Tibial nerve (tissue), 4 donors: ENCODE measurements at regions not wholly inside any gene's neighbourhood (a gene's known extent, or its start where the extent isn't known, plus 50 kb on each side); places are given as distances from the start of the nearest gene placed in this dataset.

Source experiments
- DNase-seq, 2 donors: peaks; one replicate each; pipeline ENCODE4 v3.0.0-alpha.2; 2019; ENCODE audit warnings: low spot score in 2 of 2
- H3K27ac ChIP-seq, 4 donors: fragments of 200-600 bp; sonication (generic) in 3 of 4; one replicate each; pipeline ENCODE4 v1.5.1; 2017 to 2019; ENCODE audit warnings: mild to moderate bottlenecking in 1 of 4
- H3K27me3 ChIP-seq, 2 donors: fragments of 200-600 bp; sonication (generic) in 1 of 2; one replicate each; pipeline versions ENCODE4 v1.5.1 to v1.6.0; 2017 to 2019
- H3K36me3 ChIP-seq, 3 donors: fragments of 200-600 bp; sonication (generic); one replicate each; pipeline ENCODE4 v1.5.1; 2018 to 2019
- H3K4me1 ChIP-seq, 4 donors: fragments of 200-600 bp; sonication (generic) in 3 of 4; one replicate each; pipeline ENCODE4 v1.5.1; 2017 to 2019
- H3K4me3 ChIP-seq, 4 donors: fragments of 200-600 bp; sonication (generic) in 3 of 4; one replicate each; pipeline ENCODE4 v1.5.1; 2017 to 2019; ENCODE audit warnings: mild to moderate bottlenecking in 1 of 4, moderate library complexity in 1 of 4
- H3K9me3 ChIP-seq, 4 donors: fragments of 200-600 bp; sonication (generic) in 3 of 4; one replicate each; pipeline ENCODE4 v1.5.1; 2017 to 2019
- CTCF ChIP-seq, 5 experiments: fragments of 200-600 bp in 3 of 5; fragments of 450-650 bp in 2 of 5; sonication (generic) in 3 of 5; IDR thresholded peaks; one replicate each; pipeline ENCODE4 v1.5.1; 2016 to 2019; ENCODE audit warnings: antibody characterized with exemption in 5 of 5, mild to moderate bottlenecking in 3 of 5, moderate library complexity in 2 of 5
- EP300 ChIP-seq, 2 donors: sonication (generic); formaldehyde crosslinking; IDR thresholded peaks; one replicate each; pipeline ENCODE4 v1.6.1; 2017; ENCODE audit warnings: antibody characterized with exemption in 2 of 2, mild to moderate bottlenecking in 1 of 2
- POLR2A ChIP-seq, 2 donors: fragments of 450-650 bp; IDR thresholded peaks; one replicate each; pipeline ENCODE4 v1.6.1; 2017; ENCODE audit warnings: antibody characterized with exemption in 2 of 2, mild to moderate bottlenecking in 2 of 2, moderate library complexity in 2 of 2
- WGBS, 2 donors: methylation state at CpG; one replicate each; pipeline ENCODE4 v1.1.5; 2018; 5-methylcytosine and 5-hydroxymethylcytosine counted together

GRCh38 chr6:28724395-28724794 is 198.7 kb downstream of the GPX5 start:
- Histone ChIP-seq H3K27ac (no peak overlapping the region), H3K9me3 (no peaks in the 10 kb centered on the region), H3K4me3 (no peak overlapping the region), H3K36me3 (no peaks in the 10 kb centered on the region), H3K27me3 (peaks cover 0 to 6% of the 10 kb centered on the region in 2 donors), H3K4me1 (peaks cover 0 to 6% (median 0%) of the 10 kb centered on the region in 4 donors)
- DNase-seq = no peak
- WGBS, 2 donors = 60 to 62% methylated on average over 1 of the region's 1 CpG
- TF ChIP-seq EP300 (IDR thresholded peaks at IDR 0.05) (no peak), POLR2A (IDR thresholded peaks at IDR 0.05) (no peak), CTCF (IDR thresholded peaks at IDR 0.05) (no peak)

GRCh38 chr6:28725274-28725809 is 198.4 kb downstream of the TRIM27 start:
- Histone ChIP-seq H3K36me3 (no peaks in the 10 kb centered on the region), H3K27me3 (peaks cover 0 to 6% of the 10 kb centered on the region in 2 donors), H3K9me3 (peaks cover 0 to 4% (median 0%) of the 10 kb centered on the region in 4 donors), H3K4me3 (no peak overlapping the region), H3K4me1 (peaks cover 0 to 6% (median 0%) of the 10 kb centered on the region in 4 donors), H3K27ac (no peak overlapping the region)
- WGBS, 2 donors = 43 to 61% methylated on average over 2 of the region's 2 CpGs
- no peak for TF ChIP-seq EP300 (IDR thresholded peaks at IDR 0.05)
- TF ChIP-seq CTCF (IDR thresholded peaks at IDR 0.05) = no peak
- TF ChIP-seq POLR2A (IDR thresholded peaks at IDR 0.05) = no peak
- no peak for DNase-seq

- Histone ChIP-seq H3K36me3 (no peaks in the 10 kb centered on the region), H3K9me3 (peaks cover 0 to 7% (median 0%) of the 10 kb centered on the region in 4 donors), H3K27me3 (peaks cover 0 to 6% of the 10 kb centered on the region in 2 donors), H3K4me1 (peaks cover 0 to 6% (median 0%) of the 10 kb centered on the region in 4 donors), H3K27ac (no peak overlapping the region), H3K4me3 (no peak overlapping the region)
- WGBS, 2 donors = 18 to 32% methylated on average over 7 of the region's 7 CpGs
- TF ChIP-seq EP300 (IDR thresholded peaks at IDR 0.05) = no peak
- no peak for TF ChIP-seq CTCF (IDR thresholded peaks at IDR 0.05)
- no peak for TF ChIP-seq POLR2A (IDR thresholded peaks at IDR 0.05)
- no peak for DNase-seq
Observed at GRCh38 chr6:28725890-28726348, 197.9 kb downstream of the TRIM27 start.

- Histone ChIP-seq H3K9me3 (peaks cover 0 to 7% (median 0%) of the 10 kb centered on the region in 4 donors), H3K4me1 (peaks cover 0 to 6% (median 0%) of the 10 kb centered on the region in 4 donors), H3K27ac (no peak overlapping the region), H3K4me3 (no peak overlapping the region), H3K27me3 (peaks cover 0 to 6% of the 10 kb centered on the region in 2 donors), H3K36me3 (no peaks in the 10 kb centered on the region)
- TF ChIP-seq CTCF (IDR thresholded peaks at IDR 0.05) (no peak), POLR2A (IDR thresholded peaks at IDR 0.05) (no peak), EP300 (IDR thresholded peaks at IDR 0.05) (no peak)
- 69 to 80% methylated on average over 13 of the region's 13 CpGs for WGBS, 2 donors
- no peak for DNase-seq
Observed at GRCh38 chr6:28726569-28727309, 197.0 kb downstream of the TRIM27 start.

- Histone ChIP-seq H3K4me3 (no peak overlapping the region), H3K9me3 (peaks cover 0 to 7% (median 0%) of the 10 kb centered on the region in 4 donors), H3K27me3 (peaks cover 0 to 6% of the 10 kb centered on the region in 2 donors), H3K4me1 (peaks cover 0 to 6% (median 0%) of the 10 kb centered on the region in 4 donors), H3K36me3 (no peaks in the 10 kb centered on the region), H3K27ac (no peak overlapping the region)
- WGBS, 2 donors = 63 to 75% methylated on average over 9 of the region's 9 CpGs
- TF ChIP-seq EP300 (IDR thresholded peaks at IDR 0.05) (no peak), CTCF (IDR thresholded peaks at IDR 0.05) (no peak), POLR2A (IDR thresholded peaks at IDR 0.05) (no peak)
- no peak for DNase-seq
Observed at GRCh38 chr6:28727559-28728211, 196.1 kb downstream of the TRIM27 start.
